NCI-H748 (cell line): ENCODE measurements at regions not wholly inside any gene's neighbourhood (a gene's known extent, or its start where the extent isn't known, plus 50 kb on each side); places are given as distances from the start of the nearest gene placed in this dataset.
"Not testable (repeated sequence)": the region's sequence is repeated elsewhere in the genome, so short reads cannot be mapped to it uniquely, and the experiment has no call there.

Experiments
- DNase-seq: peaks from one replicate; lab custom pipeline; 2025; ENCODE audit not compliant: unreplicated experiment; lab: John Stamatoyannopoulos, UW

- no peak for DNase-seq
These were observed 81.7 kb upstream of the UMPS start for GRCh38 chr3:124648551-124648950.

DNA sequence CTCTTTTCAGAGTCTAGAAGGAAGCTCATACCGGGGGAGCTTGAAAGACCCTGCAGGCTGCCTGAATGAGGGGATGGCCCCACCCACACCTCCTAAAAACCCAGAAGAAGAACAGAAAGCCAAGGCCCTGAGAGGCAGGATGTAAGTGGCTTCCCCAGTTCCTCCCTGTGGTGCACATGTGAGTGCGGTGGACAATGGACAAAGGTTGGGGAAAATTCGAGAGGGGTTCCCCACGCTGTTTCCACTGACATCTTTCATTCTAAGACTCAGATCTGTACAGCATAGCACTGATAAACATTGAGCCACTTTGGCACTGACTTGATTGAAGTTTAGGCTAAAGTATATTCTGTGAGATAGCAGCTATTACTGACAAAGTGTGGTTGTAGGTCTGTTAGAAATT is 79.5 kb upstream of the UMPS start:
- DNase-seq: no peak

DNA sequence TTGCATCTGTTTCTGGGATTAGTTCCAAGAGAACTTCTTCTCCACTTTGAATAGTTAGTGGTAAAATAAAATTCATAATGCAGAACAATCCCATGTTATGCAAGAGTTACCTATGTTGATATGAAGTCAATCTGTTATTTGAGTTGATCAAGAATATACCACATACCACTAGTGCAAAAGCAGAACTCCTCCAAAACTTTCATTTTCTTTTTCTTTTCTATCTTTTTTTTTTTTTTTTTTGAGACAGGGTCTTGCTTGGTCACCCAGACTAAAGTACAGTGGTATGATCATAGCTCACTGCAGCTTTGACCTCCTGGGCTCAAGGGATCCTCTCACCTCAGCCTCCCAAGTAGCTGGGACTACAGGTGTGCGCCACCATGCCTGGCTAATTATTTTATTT is 78.8 kb upstream of the UMPS start:
- not testable (repeated sequence) for DNase-seq

GRCh38 chr3:124652009-124652408 is 78.2 kb upstream of the UMPS start:
- DNase-seq: no peak

- no peak for DNase-seq
These were observed 77.0 kb upstream of the UMPS start for GRCh38 chr3:124653071-124653796.

DNA sequence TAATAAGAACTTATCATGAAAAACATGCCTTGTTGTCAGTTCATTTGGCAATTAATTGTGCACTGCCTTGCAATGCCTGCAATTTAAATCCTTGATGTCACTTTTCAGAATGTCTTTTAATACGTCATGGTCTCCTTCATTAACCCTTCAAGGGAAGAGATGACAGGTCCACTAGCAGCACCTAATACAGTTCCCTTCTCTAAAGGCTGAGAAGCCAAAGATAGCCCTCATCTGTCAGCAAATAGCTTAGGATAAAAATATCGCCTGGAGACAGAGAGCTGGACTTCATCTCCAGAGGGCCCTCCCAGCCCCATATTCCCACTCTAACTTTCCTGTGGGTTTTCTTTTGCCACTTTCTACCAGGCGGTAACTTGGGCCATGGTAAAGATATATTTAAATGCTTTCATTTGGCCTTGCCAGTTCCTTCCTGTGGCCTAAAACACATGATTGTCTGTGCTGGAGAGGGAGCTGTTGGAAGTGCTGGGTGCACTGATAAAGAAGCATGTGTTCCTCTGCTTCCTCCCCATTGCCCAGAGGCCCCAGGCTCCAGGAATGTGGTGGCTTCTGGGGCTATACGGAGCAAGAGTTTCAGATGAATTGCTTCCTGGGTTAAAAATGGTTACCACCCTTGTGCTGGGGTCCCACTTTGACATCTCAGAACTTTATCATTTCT is 76.3 kb upstream of the UMPS start:
- DNase-seq: no peak

- no peak for DNase-seq
These were observed 75.8 kb upstream of the UMPS start for GRCh38 chr3:124654470-124654845.

- DNase-seq: no peak
These were observed 73.7 kb upstream of the UMPS start for GRCh38 chr3:124656531-124656930.

DNA sequence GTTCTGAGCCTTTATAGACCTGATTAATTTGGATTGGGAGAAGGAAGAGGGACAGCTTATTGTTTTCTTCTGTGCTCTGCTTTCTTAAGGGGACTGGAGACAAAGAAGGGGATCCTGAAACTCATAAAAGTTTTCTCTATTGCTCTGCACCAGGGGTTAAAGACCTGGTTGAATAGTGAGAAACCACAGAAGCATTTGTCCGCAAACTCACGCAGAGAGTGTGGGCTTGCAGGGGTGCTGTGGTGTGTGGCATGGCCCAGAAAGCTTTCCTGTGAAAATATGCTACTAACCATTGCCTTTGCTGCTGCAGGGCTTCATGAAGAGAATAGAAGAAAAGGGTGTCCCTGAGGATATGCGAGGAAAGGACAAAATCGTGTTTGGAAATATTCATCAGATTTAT is 73.1 kb upstream of the UMPS start:
- no peak for DNase-seq

DNA sequence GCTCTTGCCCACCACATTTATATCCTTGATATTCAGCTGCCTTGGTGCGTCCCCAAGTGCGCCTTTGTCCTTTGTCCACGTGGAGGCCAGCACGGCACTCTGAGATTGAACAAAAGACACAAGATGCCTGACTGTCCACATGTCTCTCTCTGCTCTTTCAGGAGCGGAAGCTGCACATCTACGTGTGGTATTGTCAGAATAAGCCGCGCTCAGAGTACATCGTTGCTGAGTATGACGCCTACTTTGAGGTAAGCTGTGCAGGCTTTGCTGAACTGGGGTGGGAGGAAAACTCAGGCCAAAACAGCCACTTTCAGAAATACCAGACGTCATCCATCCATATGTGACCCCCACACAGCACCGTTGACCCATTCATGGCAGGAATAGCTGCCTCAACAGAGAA is 72.0 kb upstream of the UMPS start:
- DNase-seq: no peak

GRCh38 chr3:124659175-124659574 is 71.1 kb upstream of the UMPS start:
- DNase-seq: no peak

GRCh38 chr3:124660599-124660998 is 69.7 kb upstream of the UMPS start:
- no peak for DNase-seq

DNA sequence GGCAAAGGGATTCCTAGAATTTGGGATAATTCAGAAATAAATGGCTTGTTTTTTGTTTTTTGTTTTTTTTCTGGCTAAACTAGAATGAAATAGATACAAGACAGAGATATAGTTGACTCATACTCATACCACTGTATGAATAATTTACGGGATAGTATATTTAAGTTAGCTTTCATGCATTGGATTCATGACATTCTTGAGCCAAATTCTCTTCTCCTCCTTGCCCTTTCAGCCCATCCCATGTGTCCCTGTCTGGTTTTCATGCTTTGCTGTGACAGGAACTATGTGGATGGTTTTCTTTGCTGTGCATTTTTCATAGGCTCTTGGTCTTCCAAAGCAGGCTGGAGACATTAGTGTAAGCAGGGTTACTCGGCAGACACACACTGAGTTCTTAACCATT is 66.6 kb upstream of the UMPS start:
- DNase-seq: no peak

DNA sequence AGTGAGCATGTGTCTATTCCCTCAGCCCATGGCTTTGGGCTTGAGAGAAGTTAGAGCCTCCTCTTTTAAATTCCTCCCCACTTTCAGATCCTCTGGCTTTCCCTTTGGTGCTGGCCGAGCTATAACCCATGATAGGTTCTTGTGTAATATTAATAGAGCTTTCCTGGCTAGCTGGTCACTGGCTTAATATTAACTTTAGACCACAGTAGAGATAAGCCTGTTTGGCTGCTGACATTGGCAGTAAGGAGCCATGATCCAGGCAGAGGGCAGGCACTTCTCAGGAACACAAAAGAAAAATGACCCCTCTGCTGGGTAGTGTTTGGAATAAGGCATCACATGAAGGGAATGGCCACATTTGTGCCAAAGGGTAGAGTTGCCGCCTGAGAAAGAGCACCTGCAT is 65.4 kb upstream of the UMPS start:
- DNase-seq: no peak

- DNase-seq: no peak
These were observed 64.2 kb upstream of the UMPS start for GRCh38 chr3:124666067-124666466.

DNA sequence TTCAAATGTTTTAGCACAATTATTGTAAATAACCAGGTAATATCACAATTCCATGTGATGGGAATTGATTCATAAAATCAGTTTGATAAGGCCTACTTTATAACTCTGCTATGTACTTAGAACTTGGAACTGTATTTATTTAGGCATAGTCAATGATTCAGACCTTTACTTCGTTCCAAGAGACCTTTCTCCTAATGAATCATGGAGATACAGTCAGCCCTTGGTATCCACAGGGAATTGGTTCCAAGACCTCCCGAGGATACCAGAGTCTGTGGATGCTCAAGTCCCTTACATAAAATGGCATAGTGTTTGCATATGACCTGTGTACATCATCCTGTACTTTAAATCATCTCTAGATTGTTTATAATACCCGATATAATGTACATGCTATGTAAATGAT is 60.8 kb upstream of the UMPS start:
- no peak for DNase-seq

DNA sequence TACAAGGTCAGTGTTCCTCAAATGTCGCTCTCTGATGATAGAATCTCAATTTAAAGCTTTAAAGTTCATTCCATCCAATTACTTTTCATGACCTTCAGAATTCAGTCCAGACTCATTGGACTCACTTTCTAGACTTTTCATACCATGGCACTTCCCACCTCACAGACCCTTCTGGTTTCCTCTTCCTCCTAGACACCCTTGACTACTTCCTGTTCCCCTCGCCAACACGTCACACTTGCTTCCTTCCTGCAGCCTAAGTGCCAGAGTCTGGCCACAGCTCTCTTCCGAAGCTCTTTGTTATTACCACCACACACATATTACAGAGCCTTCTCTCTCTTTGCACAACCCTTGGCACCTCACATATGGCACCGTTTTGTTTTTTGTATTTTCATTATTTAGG is 59.1 kb upstream of the UMPS start:
- DNase-seq: no peak

- DNase-seq: no peak
These were observed 55.9 kb upstream of the UMPS start for GRCh38 chr3:124674336-124674735.

GRCh38 chr3:124676236-124676635 is 54.0 kb upstream of the UMPS start:
- DNase-seq: no peak

DNA sequence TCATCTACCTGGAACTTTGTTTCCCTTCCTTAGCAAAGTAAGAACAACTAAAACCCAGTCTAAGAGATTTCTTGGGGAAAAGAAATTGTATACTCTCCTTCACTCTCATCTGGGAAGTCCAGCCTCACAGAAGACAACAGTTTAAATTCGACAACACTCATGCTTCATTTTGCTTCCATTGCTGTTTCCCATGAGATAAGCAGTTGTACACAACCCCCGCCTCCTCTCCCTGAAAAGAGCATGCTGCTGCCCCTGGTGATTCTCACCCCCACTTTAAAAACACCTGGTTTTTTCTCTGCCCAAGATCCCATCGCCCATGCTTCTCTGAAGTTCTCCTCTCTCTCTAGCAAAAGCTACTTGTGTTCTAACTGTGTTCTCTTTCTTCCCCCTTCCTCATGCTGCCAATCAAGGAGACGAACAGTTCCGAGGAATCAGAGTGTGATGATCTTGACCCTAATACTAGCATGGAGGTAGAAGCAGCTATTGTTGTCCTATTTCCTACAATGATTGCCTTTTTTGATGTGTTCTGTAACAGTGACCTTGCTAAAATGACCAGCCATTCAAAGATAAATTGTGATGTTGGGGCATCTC is 51.1 kb upstream of the UMPS start:
- no peak for DNase-seq
